ENCODE measurements at regions not wholly inside any gene's neighbourhood (a gene's known extent, or its start where the extent isn't known, plus 50 kb on each side); places are given as distances from the start of the nearest gene placed in this dataset.

DNA sequence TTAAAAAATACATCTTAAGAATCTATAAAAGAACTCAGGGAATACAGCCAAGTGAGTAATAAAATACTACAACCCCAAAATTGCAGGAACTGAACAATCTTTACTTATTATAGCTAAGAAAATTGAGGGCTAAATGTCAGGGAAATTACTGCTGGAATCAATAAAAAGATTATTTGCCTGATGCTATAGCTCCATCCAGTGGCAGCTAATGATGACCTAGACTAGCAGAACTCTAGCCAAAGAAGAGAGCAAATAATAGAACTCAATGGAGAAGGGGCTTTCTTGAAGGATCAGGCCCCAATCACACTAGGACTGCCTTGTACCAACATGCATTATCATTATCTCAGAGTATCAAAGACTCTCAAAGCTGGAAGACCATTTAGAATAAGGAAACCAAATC lies 85.0 kb upstream of the FAM241A start:
- H3K9me3 ChIP-seq: no peaks in the 10 kb centered on the region
- no peak overlapping the region for H3K4me3 ChIP-seq
- no peaks in the 10 kb centered on the region for H3K36me3 ChIP-seq
- TF ChIP-seq POLR2A (IDR thresholded peaks at IDR 0.05) (no peak), POLR2AphosphoS5 (IDR thresholded peaks at IDR 0.05) (no peak), EP300 (IDR thresholded peaks at IDR 0.05) (no peak)
- TF ChIP-seq, protein P1, sequence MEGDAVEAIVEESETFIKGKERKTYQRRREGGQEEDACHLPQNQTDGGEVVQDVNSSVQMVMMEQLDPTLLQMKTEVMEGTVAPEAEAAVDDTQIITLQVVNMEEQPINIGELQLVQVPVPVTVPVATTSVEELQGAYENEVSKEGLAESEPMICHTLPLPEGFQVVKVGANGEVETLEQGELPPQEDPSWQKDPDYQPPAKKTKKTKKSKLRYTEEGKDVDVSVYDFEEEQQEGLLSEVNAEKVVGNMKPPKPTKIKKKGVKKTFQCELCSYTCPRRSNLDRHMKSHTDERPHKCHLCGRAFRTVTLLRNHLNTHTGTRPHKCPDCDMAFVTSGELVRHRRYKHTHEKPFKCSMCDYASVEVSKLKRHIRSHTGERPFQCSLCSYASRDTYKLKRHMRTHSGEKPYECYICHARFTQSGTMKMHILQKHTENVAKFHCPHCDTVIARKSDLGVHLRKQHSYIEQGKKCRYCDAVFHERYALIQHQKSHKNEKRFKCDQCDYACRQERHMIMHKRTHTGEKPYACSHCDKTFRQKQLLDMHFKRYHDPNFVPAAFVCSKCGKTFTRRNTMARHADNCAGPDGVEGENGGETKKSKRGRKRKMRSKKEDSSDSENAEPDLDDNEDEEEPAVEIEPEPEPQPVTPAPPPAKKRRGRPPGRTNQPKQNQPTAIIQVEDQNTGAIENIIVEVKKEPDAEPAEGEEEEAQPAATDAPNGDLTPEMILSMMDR (IDR thresholded peaks at IDR 0.05): no peak
- H3K27ac ChIP-seq: no peak overlapping the region
- H3K4me1 ChIP-seq: no peaks in the 10 kb centered on the region
- no peak for DNase-seq (ENCODE audit: low spot score in 2 of 2)
- no peaks in the 10 kb centered on the region for H3K27me3 ChIP-seq

DNA sequence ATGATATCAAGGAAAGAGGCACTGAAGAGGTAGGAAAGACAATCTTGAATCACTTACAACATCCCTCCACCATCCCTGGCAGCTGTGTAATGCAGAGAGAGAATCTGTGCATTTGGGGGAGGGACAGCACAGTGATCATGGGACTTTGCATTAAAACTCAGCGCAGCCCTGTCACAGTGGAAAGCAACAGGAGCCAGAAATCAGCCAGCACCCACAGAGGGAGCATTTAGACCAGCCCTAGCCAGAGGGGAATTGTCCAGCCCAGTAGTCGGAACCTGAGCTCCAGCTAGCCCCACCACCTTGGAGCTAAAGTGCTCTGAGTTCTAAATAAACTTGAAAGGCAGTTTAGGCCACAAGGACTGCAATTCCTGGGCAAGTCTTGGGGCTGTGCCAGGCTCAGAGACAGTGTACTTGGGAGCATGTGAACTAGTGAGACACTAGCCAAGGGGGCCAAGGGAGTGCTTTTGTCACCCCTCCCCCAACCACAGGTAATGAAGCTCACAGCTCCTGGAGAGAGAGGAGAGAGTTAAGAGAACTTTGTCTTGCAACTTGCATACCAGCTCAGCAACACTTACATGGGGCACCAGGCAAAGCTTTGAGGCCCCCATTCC lies 83.9 kb upstream of the FAM241A start:
- WGBS: 61% methylated on average over 2 of the region's 2 CpGs
- H3K27me3 ChIP-seq: no peaks in the 10 kb centered on the region
- no peak for DNase-seq (ENCODE audit: low spot score in 2 of 2)

DNA sequence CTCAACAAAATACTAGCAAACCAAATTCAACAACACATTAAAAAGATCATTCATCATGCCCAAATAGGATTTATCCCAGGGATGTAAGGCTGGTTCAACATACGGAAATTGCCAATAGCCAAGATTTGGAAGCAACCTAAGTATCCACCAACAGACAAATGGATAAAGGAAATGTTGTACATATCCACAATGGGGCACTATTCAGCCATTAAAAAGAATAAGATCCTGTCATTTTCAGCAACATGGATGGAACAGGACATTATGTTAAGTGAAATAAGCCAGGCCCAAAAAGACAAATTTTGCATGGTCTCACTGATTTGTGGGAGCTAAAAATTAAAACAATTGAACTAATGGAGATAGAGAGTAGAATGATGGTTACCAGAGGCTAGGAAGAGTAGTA lies 82.0 kb upstream of the FAM241A start:
- DNase-seq (ENCODE audit: low spot score in 2 of 2): no peak
- H3K27me3 ChIP-seq: no peaks in the 10 kb centered on the region
- WGBS: 91% methylated on average over 1 of the region's 1 CpG
- H3K9me3 ChIP-seq: no peaks in the 10 kb centered on the region
- no peaks in the 10 kb centered on the region for H3K4me1 ChIP-seq
- H3K27ac ChIP-seq: no peak overlapping the region
- no peaks in the 10 kb centered on the region for H3K36me3 ChIP-seq
- H3K4me3 ChIP-seq: no peak overlapping the region
- TF ChIP-seq EP300 (IDR thresholded peaks at IDR 0.05) (no peak), POLR2AphosphoS5 (IDR thresholded peaks at IDR 0.05) (no peak)

More for the DNA sequence above, 83.9 kb upstream of the FAM241A start:
- Histone ChIP-seq H3K4me1 (no peaks in the 10 kb centered on the region), H3K9me3 (no peaks in the 10 kb centered on the region), H3K27ac (no peak overlapping the region), H3K36me3 (no peaks in the 10 kb centered on the region), H3K4me3 (no peak overlapping the region)
- TF ChIP-seq EP300 (IDR thresholded peaks at IDR 0.05) (no peak), POLR2AphosphoS5 (IDR thresholded peaks at IDR 0.05) (no peak), POLR2A (IDR thresholded peaks at IDR 0.05) (no peak)
- TF ChIP-seq, protein P1 (IDR thresholded peaks at IDR 0.05): no peak

DNA sequence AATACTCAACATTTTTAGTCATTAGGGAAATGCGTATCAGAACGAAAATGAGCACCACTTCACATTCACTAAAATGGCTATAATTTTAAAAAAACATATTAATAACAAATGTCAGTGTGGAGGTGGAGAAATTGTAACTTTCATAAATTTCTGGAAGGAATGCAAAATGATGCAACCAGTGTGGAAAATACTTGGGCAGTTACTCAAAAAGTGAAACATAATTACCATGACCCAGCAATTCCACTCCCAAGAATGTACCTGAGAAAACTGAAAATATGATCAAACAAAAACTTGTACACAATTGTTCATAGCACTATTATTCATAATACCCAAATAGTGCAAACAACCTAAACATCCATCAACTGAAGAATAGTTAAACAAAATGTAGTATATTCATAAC lies 76.1 kb upstream of the FAM241A start:
- DNase-seq (ENCODE audit: low spot score in 2 of 2): no peak
- Histone ChIP-seq H3K27ac (no peak overlapping the region), H3K9me3 (no peaks in the 10 kb centered on the region), H3K27me3 (no peaks in the 10 kb centered on the region), H3K36me3 (no peaks in the 10 kb centered on the region), H3K4me1 (no peaks in the 10 kb centered on the region), H3K4me3 (no peak overlapping the region)
- TF ChIP-seq POLR2AphosphoS5 (IDR thresholded peaks at IDR 0.05) (no peak), EP300 (IDR thresholded peaks at IDR 0.05) (no peak), POLR2A (IDR thresholded peaks at IDR 0.05) (no peak)
- TF ChIP-seq, protein P1 (IDR thresholded peaks at IDR 0.05): no peak
- WGBS: 79% methylated on average over 2 of the region's 2 CpGs

DNA sequence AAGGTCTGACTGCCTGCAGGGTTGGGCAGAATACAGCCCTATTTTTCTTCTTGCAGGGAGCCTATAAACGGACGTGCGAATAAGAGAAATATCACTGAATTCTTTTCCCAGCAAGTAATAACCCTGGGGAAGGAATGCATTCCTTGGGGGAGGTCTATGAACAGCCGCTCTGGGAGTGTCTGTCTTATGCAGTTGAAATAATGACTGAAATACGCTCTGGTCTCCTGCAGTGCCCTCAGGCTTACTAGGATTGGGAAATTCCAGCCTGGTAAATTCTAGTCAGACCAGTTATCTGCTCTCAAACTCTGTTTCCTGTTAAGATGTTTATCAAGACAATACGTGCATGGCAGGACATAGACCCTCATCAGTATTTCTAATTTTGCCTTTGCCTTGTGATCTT lies 72.1 kb upstream of the FAM241A start:
- Histone ChIP-seq H3K27me3 (no peaks in the 10 kb centered on the region), H3K4me3 (no peak overlapping the region), H3K36me3 (no peaks in the 10 kb centered on the region), H3K4me1 (no peaks in the 10 kb centered on the region), H3K9me3 (no peaks in the 10 kb centered on the region), H3K27ac (no peak overlapping the region)
- 42% methylated on average over 6 of the region's 6 CpGs for WGBS
- DNase-seq (ENCODE audit: low spot score in 2 of 2): no peak
- TF ChIP-seq, protein P1 (IDR thresholded peaks at IDR 0.05): no peak
- TF ChIP-seq POLR2A (IDR thresholded peaks at IDR 0.05) (no peak), EP300 (IDR thresholded peaks at IDR 0.05) (no peak), POLR2AphosphoS5 (IDR thresholded peaks at IDR 0.05) (no peak)

Measured in suprapubic skin (tissue), 4 donors.